ENCODE measurements at regions not wholly inside any gene's neighbourhood (a gene's known extent, or its start where the extent isn't known, plus 50 kb on each side); places are given as distances from the start of the nearest gene placed in this dataset.

GRCh38 chr5:4911646-4912403 is 228.3 kb upstream of the ADAMTS16 start:
- TF ChIP-seq POLR2A (IDR thresholded peaks at IDR 0.05): no peak
- TF ChIP-seq, protein P1, sequence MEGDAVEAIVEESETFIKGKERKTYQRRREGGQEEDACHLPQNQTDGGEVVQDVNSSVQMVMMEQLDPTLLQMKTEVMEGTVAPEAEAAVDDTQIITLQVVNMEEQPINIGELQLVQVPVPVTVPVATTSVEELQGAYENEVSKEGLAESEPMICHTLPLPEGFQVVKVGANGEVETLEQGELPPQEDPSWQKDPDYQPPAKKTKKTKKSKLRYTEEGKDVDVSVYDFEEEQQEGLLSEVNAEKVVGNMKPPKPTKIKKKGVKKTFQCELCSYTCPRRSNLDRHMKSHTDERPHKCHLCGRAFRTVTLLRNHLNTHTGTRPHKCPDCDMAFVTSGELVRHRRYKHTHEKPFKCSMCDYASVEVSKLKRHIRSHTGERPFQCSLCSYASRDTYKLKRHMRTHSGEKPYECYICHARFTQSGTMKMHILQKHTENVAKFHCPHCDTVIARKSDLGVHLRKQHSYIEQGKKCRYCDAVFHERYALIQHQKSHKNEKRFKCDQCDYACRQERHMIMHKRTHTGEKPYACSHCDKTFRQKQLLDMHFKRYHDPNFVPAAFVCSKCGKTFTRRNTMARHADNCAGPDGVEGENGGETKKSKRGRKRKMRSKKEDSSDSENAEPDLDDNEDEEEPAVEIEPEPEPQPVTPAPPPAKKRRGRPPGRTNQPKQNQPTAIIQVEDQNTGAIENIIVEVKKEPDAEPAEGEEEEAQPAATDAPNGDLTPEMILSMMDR (IDR thresholded peaks at IDR 0.05): no peak
